ENCODE measurements at regions not wholly inside any gene's neighbourhood (a gene's known extent, or its start where the extent isn't known, plus 50 kb on each side); places are given as distances from the start of the nearest gene placed in this dataset.

- TF ChIP-seq, protein P1, sequence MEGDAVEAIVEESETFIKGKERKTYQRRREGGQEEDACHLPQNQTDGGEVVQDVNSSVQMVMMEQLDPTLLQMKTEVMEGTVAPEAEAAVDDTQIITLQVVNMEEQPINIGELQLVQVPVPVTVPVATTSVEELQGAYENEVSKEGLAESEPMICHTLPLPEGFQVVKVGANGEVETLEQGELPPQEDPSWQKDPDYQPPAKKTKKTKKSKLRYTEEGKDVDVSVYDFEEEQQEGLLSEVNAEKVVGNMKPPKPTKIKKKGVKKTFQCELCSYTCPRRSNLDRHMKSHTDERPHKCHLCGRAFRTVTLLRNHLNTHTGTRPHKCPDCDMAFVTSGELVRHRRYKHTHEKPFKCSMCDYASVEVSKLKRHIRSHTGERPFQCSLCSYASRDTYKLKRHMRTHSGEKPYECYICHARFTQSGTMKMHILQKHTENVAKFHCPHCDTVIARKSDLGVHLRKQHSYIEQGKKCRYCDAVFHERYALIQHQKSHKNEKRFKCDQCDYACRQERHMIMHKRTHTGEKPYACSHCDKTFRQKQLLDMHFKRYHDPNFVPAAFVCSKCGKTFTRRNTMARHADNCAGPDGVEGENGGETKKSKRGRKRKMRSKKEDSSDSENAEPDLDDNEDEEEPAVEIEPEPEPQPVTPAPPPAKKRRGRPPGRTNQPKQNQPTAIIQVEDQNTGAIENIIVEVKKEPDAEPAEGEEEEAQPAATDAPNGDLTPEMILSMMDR (IDR thresholded peaks at IDR 0.05; ENCODE audit: borderline replicate concordance, extremely low read depth, low read length, poor library complexity, severe bottlenecking) = no peak
- TF ChIP-seq EZH2 (IDR thresholded peaks at IDR 0.05; ENCODE audit: borderline replicate concordance, low read depth, low read length, severe bottlenecking) = no peak
Measured at GRCh38 chr2:59168766-59169165, 927.6 kb upstream of the FANCL start.
